PC-9 (cell line): ENCODE measurements at regions not wholly inside any gene's neighbourhood (a gene's known extent, or its start where the extent isn't known, plus 50 kb on each side); places are given as distances from the start of the nearest gene placed in this dataset.

Source experiments
- BruUV-seq: library from RNA; stranded (reverse); fragments of 400-500 nt; replicated peaks from 2 replicates; lab custom pipeline; 2021; lab: Mats Ljungman, UMichigan
- CTCF ChIA-PET: fragments of 300-600 bp; sonication (Branson Sonifier 250); formaldehyde crosslinking; loops from one replicate; lab custom pipeline; 2022; ENCODE audit warnings: antibody characterized with exemption; lab: Charles Lee
- POLR2A ChIA-PET: fragments of 300-600 bp; sonication (Branson Sonifier 250); formaldehyde crosslinking; loops from one replicate; lab custom pipeline; 2022; ENCODE audit warnings: antibody characterized with exemption; ENCODE audit not compliant: unreplicated experiment; lab: Charles Lee
- DNase-seq, 2 experiments: peaks; one replicate each; pipeline versions ENCODE4 v3.0.0 to v3.0.0-alpha.2; 2015 to 2022; ENCODE audit warnings: mixed read lengths in 1 of 2
- H2AFZ ChIP-seq: fragments of 200-600 bp; sonication (generic); 2 replicates; pipeline ENCODE4 v1.8.1; 2017; ENCODE audit warnings: antibody characterized with exemption
- H3F3A ChIP-seq: fragments of 200-600 bp; sonication (generic); 2 replicates; pipeline ENCODE4 v1.8.1; 2017; ENCODE audit warnings: antibody characterized with exemption, mild to moderate bottlenecking, low read depth; ENCODE audit not compliant: insufficient read depth
- H3K27ac ChIP-seq: fragments of 200-600 bp; sonication (generic); 2 replicates; pipeline ENCODE4 v1.6.1; 2016; ENCODE audit warnings: mixed run types
- H3K27me3 ChIP-seq: fragments of 200-600 bp; sonication (generic); 2 replicates; pipeline ENCODE4 v1.6.1; 2016; ENCODE audit warnings: low read depth, mixed run types; ENCODE audit not compliant: insufficient read depth
- H3K36me3 ChIP-seq: fragments of 200-600 bp; sonication (generic); 2 replicates; pipeline ENCODE4 v1.6.1; 2016; ENCODE audit warnings: low read depth, mixed run types
- H3K4me1 ChIP-seq: fragments of 200-600 bp; sonication (generic); replicated peaks from 2 replicates; pipeline ENCODE4 v1.6.1; 2016; ENCODE audit warnings: mixed run types; ENCODE audit not compliant: insufficient read depth
- H3K4me2 ChIP-seq: fragments of 200-600 bp; sonication (generic); 2 replicates; pipeline ENCODE4 v1.6.1; 2017; ENCODE audit warnings: mixed run types
- H3K4me3 ChIP-seq: fragments of 200-600 bp; sonication (generic); 2 replicates; pipeline ENCODE4 v1.6.1; 2016; ENCODE audit warnings: mixed run types
- H3K79me2 ChIP-seq: fragments of 200-600 bp; sonication (generic); 2 replicates; pipeline ENCODE4 v1.6.1; 2017; ENCODE audit warnings: low read depth, mixed run types
- H3K9me2 ChIP-seq: fragments of 200-600 bp; sonication (generic); 2 replicates; pipeline ENCODE4 v1.8.1; 2017; ENCODE audit warnings: mild to moderate bottlenecking; ENCODE audit not compliant: insufficient read depth
- H3K9me3 ChIP-seq: fragments of 200-600 bp; sonication (generic); 2 replicates; pipeline ENCODE4 v1.8.1; 2016; ENCODE audit warnings: low read depth; ENCODE audit not compliant: insufficient read depth
- H4K20me1 ChIP-seq: fragments of 200-600 bp; sonication (generic); 2 replicates; pipeline ENCODE4 v1.8.1; 2017; ENCODE audit not compliant: insufficient read depth
- EZH2 ChIP-seq: fragments of 200-600 bp; sonication (generic); IDR thresholded peaks from 2 replicates; pipeline ENCODE4 v1.8.0; 2017; ENCODE audit warnings: antibody characterized with exemption, low read depth
- intact Hi-C: fragments of 100-400 bp; cut with micrococcal nuclease; formaldehyde crosslinking; loops from one replicate; pipeline ENCODE4 v1.10.0; 2022; ENCODE audit not compliant: unreplicated experiment
- TF ChIP-seq, protein P1 (sequence below): fragments of 200-600 bp; sonication (generic); conservative IDR thresholded peaks from 2 replicates; pipeline ENCODE4 v1.6.1; 2017; ENCODE audit warnings: mixed run types, antibody characterized with exemption, mild to moderate bottlenecking, moderate library complexity

DNA sequence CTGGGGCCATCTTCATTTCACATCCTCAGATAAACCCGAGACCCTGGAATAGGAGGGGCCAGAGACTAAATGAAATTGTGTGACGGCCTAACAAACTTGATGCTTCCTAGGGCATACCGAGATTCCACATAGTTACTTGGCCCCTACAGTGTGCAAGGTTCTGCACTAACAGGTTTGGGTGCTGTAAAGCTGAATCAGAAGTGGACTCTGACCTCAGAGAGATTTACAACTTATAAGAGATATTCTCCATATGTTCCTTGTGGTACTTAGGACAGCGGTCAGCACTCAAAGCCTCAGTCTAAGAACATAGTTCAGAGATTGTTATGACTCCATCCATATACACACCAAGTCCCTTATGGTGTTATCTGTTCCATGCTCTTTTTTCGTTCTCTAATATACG, 55.1 kb upstream of the FHIP2A start:
- H3K9me2 ChIP-seq, result no peaks in the 10 kb centered on the region
- no peaks in the 10 kb centered on the region for H3K79me2 ChIP-seq
- no peaks in the 10 kb centered on the region for H3K36me3 ChIP-seq
- TF ChIP-seq, protein P1, sequence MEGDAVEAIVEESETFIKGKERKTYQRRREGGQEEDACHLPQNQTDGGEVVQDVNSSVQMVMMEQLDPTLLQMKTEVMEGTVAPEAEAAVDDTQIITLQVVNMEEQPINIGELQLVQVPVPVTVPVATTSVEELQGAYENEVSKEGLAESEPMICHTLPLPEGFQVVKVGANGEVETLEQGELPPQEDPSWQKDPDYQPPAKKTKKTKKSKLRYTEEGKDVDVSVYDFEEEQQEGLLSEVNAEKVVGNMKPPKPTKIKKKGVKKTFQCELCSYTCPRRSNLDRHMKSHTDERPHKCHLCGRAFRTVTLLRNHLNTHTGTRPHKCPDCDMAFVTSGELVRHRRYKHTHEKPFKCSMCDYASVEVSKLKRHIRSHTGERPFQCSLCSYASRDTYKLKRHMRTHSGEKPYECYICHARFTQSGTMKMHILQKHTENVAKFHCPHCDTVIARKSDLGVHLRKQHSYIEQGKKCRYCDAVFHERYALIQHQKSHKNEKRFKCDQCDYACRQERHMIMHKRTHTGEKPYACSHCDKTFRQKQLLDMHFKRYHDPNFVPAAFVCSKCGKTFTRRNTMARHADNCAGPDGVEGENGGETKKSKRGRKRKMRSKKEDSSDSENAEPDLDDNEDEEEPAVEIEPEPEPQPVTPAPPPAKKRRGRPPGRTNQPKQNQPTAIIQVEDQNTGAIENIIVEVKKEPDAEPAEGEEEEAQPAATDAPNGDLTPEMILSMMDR, result no peak
- TF ChIP-seq EZH2, result no peak
- H3K27me3 ChIP-seq, result no peaks in the 10 kb centered on the region
- H3K27ac ChIP-seq, result no peak overlapping the region
- no TSS peak for BruUV-seq
- H2AFZ ChIP-seq, result no peak overlapping the region
- ChIA-PET POLR2A (no interaction called here), CTCF (no interaction called here)
- H4K20me1 ChIP-seq, result no peaks in the 10 kb centered on the region
- peaks cover 6% of the 10 kb centered on the region; the same call in 1 of the 2 replicates for H3F3A ChIP-seq
- H3K4me3 ChIP-seq, result peak overlapping the region; percentile 71; the same call in 1 of the 2 replicates
- peak overlapping the region; percentile 89 for H3K4me2 ChIP-seq
- intact Hi-C loops, result loop anchor here (5.0 kb wide), 1 partner anchor 54 kb away; no protein-coding TSS in a partner anchor
- H3K9me3 ChIP-seq, result no peaks in the 10 kb centered on the region
- DNase-seq, result no peak
- H3K4me1 ChIP-seq, result peaks cover 16% of the 10 kb centered on the region

- Histone ChIP-seq H3K27me3 (no peaks in the 10 kb centered on the region), H3K4me3 (peak overlapping the region; percentile 71), H3K36me3 (no peaks in the 10 kb centered on the region), H3K27ac (no peak overlapping the region), H3K79me2 (no peaks in the 10 kb centered on the region), H3K4me1 (peaks cover 16% of the 10 kb centered on the region), H4K20me1 (no peaks in the 10 kb centered on the region), H3K9me3 (no peaks in the 10 kb centered on the region), H3K4me2 (peak overlapping the region; percentile 89), H3K9me2 (no peaks in the 10 kb centered on the region), H2AFZ (peak overlapping the region; percentile 60; the same call in 1 of the 2 replicates), H3F3A (peaks cover 6% of the 10 kb centered on the region; the same call in 1 of the 2 replicates)
- POLR2A ChIA-PET, result interaction anchor here (0.6 kb wide), 1 partner anchor 142 kb away, joined by 11 read pairs; no protein-coding TSS in a partner anchor
- CTCF ChIA-PET, result interaction anchor here (0.7 kb wide), 1 partner anchor 19 kb away, joined by 5 read pairs; no protein-coding TSS in a partner anchor
- TSS peak; percentile 33 for BruUV-seq
- intact Hi-C loops, result loop anchor here (5.0 kb wide), 1 partner anchor 55 kb away; no protein-coding TSS in a partner anchor
- no peak for DNase-seq
- TF ChIP-seq EZH2, result no peak
- TF ChIP-seq, protein P1, result no peak
These were observed 54.2 kb upstream of the FHIP2A start for GRCh38 chr10:114767101-114767985.

DNA sequence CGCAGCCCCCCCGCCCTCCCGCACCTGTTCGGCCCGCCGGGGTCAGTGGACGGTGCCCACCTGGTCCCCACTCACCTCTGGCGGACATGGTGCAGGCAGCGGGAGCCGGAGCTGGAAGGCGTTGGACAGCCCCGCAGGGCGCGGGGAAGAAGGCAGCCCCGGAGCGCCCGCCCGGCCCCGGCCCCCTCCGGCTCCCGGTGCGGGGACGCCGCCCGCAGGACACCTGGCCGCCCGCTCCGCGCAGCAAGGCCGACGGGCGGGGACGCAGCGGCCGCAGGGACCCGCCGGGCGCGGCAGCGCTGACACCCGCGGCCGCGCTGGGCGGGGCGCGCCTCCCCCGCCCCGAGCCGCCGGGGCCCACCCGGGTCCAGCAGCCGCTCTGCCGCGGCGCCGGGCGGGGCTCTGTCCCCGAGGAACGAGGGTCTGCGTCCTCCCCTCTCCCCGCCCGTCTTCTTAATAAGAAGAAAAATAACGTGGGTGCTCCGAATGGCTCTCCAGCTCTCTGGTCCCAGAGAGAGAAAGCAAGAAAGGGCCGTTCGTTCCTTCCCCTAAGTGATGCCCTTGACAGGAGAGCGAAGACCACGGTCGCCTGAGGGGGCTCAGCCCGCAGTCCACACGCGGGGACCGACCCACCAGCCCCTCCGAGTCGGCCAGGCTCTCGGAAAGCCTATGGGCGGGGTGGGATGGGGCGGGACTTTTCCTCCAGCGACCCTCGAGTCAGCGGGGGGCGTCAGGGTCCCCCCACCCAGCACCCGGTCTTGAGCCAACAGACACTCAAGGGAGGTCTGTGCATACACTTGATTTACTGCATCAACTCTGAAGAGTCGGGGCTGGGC, 53.4 kb upstream of the FHIP2A start:
- CTCF ChIA-PET, result interaction anchor here (0.7 kb wide), 1 partner anchor 18 kb away, joined by 5 read pairs; no protein-coding TSS in a partner anchor
- TF ChIP-seq, protein P1, result no peak
- no peak for TF ChIP-seq EZH2
- no TSS peak for BruUV-seq
- no peaks in the 10 kb centered on the region for H3K36me3 ChIP-seq
- H2AFZ ChIP-seq, result 0 out of 2 replicates have a peak overlapping the region, but pooled peaks have one; percentile 60
- peaks cover 6% of the 10 kb centered on the region; the same call in 1 of the 2 replicates for H3F3A ChIP-seq
- no peaks in the 10 kb centered on the region for H3K27me3 ChIP-seq
- no peak for DNase-seq
- POLR2A ChIA-PET, result no interaction called here
- no peaks in the 10 kb centered on the region for H3K9me3 ChIP-seq
- no peak overlapping the region for H3K27ac ChIP-seq
- peaks cover 16% of the 10 kb centered on the region for H3K4me1 ChIP-seq
- peak overlapping the region; percentile 89; the same call in 1 of the 2 replicates for H3K4me2 ChIP-seq
- peak overlapping the region; percentile 71 for H3K4me3 ChIP-seq
- no peaks in the 10 kb centered on the region for H3K9me2 ChIP-seq
- intact Hi-C loops, result loop anchor here (5.0 kb wide), 1 partner anchor 56 kb away; no protein-coding TSS in a partner anchor
- no peaks in the 10 kb centered on the region for H4K20me1 ChIP-seq
- no peaks in the 10 kb centered on the region for H3K79me2 ChIP-seq
